ENCODE measurements at regions not wholly inside any gene's neighbourhood (a gene's known extent, or its start where the extent isn't known, plus 50 kb on each side); places are given as distances from the start of the nearest gene placed in this dataset.

DNA sequence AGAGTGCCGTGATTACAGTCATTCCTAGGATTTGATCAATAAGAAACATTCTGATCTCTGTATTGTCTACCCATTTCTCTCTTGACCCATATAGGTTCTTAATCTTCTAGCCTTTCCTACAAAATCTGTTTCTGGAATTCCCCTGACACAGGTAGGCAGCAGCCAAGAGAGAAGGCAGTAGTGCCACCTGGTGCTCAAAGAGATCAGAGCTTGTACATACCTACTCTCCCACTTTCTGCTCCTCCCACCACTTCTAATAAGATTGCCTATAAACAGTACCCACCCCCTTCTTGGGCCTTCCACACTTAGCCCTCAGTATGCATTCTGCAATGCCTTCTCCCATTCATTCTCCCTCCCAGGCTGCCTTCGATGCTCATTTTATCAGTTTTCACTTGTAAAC is 117.4 kb upstream of the RORB start:
- TF ChIP-seq, protein P1, sequence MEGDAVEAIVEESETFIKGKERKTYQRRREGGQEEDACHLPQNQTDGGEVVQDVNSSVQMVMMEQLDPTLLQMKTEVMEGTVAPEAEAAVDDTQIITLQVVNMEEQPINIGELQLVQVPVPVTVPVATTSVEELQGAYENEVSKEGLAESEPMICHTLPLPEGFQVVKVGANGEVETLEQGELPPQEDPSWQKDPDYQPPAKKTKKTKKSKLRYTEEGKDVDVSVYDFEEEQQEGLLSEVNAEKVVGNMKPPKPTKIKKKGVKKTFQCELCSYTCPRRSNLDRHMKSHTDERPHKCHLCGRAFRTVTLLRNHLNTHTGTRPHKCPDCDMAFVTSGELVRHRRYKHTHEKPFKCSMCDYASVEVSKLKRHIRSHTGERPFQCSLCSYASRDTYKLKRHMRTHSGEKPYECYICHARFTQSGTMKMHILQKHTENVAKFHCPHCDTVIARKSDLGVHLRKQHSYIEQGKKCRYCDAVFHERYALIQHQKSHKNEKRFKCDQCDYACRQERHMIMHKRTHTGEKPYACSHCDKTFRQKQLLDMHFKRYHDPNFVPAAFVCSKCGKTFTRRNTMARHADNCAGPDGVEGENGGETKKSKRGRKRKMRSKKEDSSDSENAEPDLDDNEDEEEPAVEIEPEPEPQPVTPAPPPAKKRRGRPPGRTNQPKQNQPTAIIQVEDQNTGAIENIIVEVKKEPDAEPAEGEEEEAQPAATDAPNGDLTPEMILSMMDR (IDR thresholded peaks at IDR 0.05; ENCODE audit: insufficient read depth, low read length, poor library complexity, severe bottlenecking), result peak; percentile 63
- no peak for DNase-seq (ENCODE audit: low read depth)

DNA sequence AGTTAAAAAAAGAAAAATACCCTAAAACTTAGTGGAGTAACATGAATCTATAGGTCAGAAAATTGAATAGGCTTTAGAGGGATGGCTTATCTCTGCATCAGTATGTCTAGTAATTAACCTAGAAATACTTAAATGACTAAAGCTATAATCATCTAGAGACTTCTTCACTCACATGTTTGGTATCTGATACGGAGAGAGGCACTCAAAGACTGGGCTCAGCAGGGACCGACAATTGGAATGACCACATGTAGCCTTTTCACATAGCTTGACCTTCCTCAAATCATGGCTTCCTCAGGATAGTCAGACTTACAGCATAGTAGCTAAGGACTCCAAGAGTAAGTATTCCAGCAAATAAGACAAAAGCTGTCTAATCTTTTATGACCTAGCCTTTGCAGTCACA is 105.3 kb upstream of the RORB start:
- TF ChIP-seq, protein P1 (IDR thresholded peaks at IDR 0.05; ENCODE audit: insufficient read depth, low read length, poor library complexity, severe bottlenecking), result no peak
- Histone ChIP-seq H3K27me3 (ENCODE audit: control insufficient read depth, insufficient read depth, low read length) (no peaks in the 10 kb centered on the region), H3K36me3 (ENCODE audit: control insufficient read depth, insufficient read depth, low read length) (no peaks in the 10 kb centered on the region), H3K4me3 (ENCODE audit: low read depth, low read length) (no peak overlapping the region)
- DNase-seq (ENCODE audit: low read depth), result no peak

More for the DNA sequence above, 117.4 kb upstream of the RORB start:
- Histone ChIP-seq H3K36me3 (ENCODE audit: control insufficient read depth, insufficient read depth, low read length) (no peaks in the 10 kb centered on the region), H3K27me3 (ENCODE audit: control insufficient read depth, insufficient read depth, low read length) (no peaks in the 10 kb centered on the region), H3K4me3 (ENCODE audit: low read depth, low read length) (no peak overlapping the region)

DNA sequence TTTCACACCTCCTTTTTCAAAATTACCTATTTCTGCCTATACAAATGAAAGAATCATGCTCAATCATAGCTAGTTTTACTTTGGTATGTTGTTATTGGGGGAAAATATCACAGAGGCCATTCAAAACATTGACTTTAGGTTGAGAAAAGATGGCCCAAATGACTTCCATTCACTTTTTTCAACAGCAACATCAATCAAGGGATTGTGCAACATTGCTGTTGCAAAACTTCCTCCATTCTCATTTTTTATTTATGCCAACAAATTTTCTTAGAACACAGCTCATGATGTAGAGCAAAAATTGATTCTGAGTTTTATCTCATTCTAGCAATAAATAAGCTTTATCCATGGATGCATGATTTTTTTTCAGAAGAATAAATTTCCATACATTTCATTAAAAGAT is 93.6 kb upstream of the RORB start:
- no peak for DNase-seq (ENCODE audit: low read depth)
- no peak overlapping the region for H3K4me3 ChIP-seq (ENCODE audit: low read depth, low read length)
- no peaks in the 10 kb centered on the region for H3K27me3 ChIP-seq (ENCODE audit: control insufficient read depth, insufficient read depth, low read length)
- TF ChIP-seq, protein P1 (IDR thresholded peaks at IDR 0.05; ENCODE audit: insufficient read depth, low read length, poor library complexity, severe bottlenecking), result no peak
- no peaks in the 10 kb centered on the region for H3K36me3 ChIP-seq (ENCODE audit: control insufficient read depth, insufficient read depth, low read length)

DNA sequence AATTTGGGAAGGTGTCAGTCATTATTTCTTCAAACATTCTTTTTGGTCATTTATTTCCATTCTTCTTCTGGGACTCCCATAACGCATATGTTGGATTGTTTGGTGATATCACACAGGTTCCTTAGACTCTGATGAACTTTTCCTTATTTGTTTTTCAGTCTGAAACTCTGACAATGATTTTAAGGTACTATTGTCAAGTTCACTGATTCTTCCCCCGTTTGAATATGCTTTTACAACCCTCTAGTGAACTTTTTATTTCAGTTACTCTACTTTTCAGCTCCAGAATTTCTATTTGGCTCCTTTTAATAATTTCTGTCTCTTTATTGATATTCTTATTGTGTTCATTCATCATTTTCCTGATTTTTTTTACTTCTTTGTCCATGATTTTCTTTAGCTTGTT is 92.5 kb upstream of the RORB start:
- Histone ChIP-seq H3K4me3 (ENCODE audit: low read depth, low read length) (no peak overlapping the region), H3K27me3 (ENCODE audit: control insufficient read depth, insufficient read depth, low read length) (no peaks in the 10 kb centered on the region), H3K36me3 (ENCODE audit: control insufficient read depth, insufficient read depth, low read length) (no peaks in the 10 kb centered on the region)
- no peak for DNase-seq (ENCODE audit: low read depth)
- TF ChIP-seq, protein P1 (IDR thresholded peaks at IDR 0.05; ENCODE audit: insufficient read depth, low read length, poor library complexity, severe bottlenecking), result no peak

GRCh38 chr9:74407166-74407565 is 90.0 kb upstream of the RORB start:
- H3K4me3 ChIP-seq (ENCODE audit: low read depth, low read length), result no peak overlapping the region

More at GRCh38 chr9:74407166-74407565, 90.0 kb upstream of the RORB start:
- TF ChIP-seq, protein P1 (IDR thresholded peaks at IDR 0.05; ENCODE audit: insufficient read depth, low read length, poor library complexity, severe bottlenecking), result no peak
- Histone ChIP-seq H3K36me3 (ENCODE audit: control insufficient read depth, insufficient read depth, low read length) (no peaks in the 10 kb centered on the region), H3K27me3 (ENCODE audit: control insufficient read depth, insufficient read depth, low read length) (no peaks in the 10 kb centered on the region)
- no peak for DNase-seq (ENCODE audit: low read depth)

Measured in kidney epithelial cell (primary cell).